Uterus (tissue), 3 donors: ENCODE measurements at regions not wholly inside any gene's neighbourhood (a gene's known extent, or its start where the extent isn't known, plus 50 kb on each side); places are given as distances from the start of the nearest gene placed in this dataset.

ENCODE experiments used
- DNase-seq, 2 donors: peaks; one replicate each; pipeline ENCODE4 v3.0.0-alpha.2; 2019 to 2020
- H3K27ac ChIP-seq, 2 donors: fragments of 200-600 bp; sonication (generic); 1 replicate in 1 of 2; 2 replicates in 1 of 2; pipeline ENCODE4 v1.5.1; 2016 to 2018
- H3K27me3 ChIP-seq, 2 donors: fragments of 200-600 bp; sonication (generic); one replicate each; pipeline ENCODE4 v1.5.1; 2018 to 2019; ENCODE audit warnings: control low read depth in 1 of 2
- H3K36me3 ChIP-seq, 2 donors: fragments of 200-600 bp; sonication (generic); one replicate each; pipeline ENCODE4 v1.5.1; 2019; ENCODE audit warnings: control low read depth in 1 of 2
- H3K4me1 ChIP-seq, 2 donors: fragments of 200-600 bp; sonication (generic); one replicate each; pipeline ENCODE4 v1.5.1; 2018 to 2019; ENCODE audit warnings: control low read depth in 1 of 2
- H3K4me3 ChIP-seq, 2 donors: fragments of 200-600 bp; sonication (generic); 1 replicate in 1 of 2; 2 replicates in 1 of 2; pipeline ENCODE4 v1.5.1; 2018 to 2019; ENCODE audit warnings: mild to moderate bottlenecking in 1 of 2
- H3K9me3 ChIP-seq, 2 donors: fragments of 200-600 bp; sonication (generic); one replicate each; pipeline ENCODE4 v1.5.1; 2019; ENCODE audit warnings: control low read depth in 1 of 2
- CTCF ChIP-seq, 4 experiments: fragments of 200-600 bp in 2 of 4; fragments of 450-650 bp in 2 of 4; sonication (generic) in 2 of 4; IDR thresholded peaks; one replicate each; pipeline ENCODE4 v1.5.1; 2016 to 2019; ENCODE audit warnings: antibody characterized with exemption in 4 of 4, mild to moderate bottlenecking in 2 of 4, moderate library complexity in 1 of 4
- POLR2A ChIP-seq, 2 donors: fragments of 450-650 bp; IDR thresholded peaks; one replicate each; pipeline ENCODE4 v1.6.1; 2016; ENCODE audit warnings: antibody characterized with exemption in 2 of 2, mild to moderate bottlenecking in 1 of 2, moderate library complexity in 1 of 2
- intact Hi-C: fragments of 100-400 bp; cut with DNase I; formaldehyde crosslinking; loops from one replicate; pipeline ENCODE4 v1.15.1; 2023; ENCODE audit warnings: low total_unique reads
- donor health status: DM: yes; HTN: yes; CAD: no.

- intact Hi-C loops, result no loop called here
- Histone ChIP-seq H3K4me1 (no peaks in the 10 kb centered on the region), H3K4me3 (no peak overlapping the region)
These were observed 78.5 kb upstream of the DDIT4L start for GRCh38 chr4:100268789-100269188.

DNA sequence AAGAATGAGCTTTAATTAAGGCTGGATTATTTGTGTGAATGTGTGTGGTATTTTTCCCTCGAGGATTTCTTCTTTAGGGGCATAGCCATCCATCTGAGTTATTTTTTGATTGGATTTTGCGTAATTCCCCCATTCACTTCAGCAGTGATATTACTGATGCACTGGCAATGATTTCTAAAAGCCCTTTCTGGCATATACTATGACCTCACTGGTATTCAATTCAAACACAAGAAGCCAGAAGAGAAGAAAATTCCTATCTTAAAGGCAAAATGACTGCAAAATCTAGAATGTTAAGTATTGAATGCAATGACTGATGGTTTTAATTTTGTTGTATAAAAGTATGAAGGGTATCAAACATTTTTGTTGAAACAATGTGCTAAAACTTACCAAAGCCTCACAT, 71.1 kb upstream of the DDIT4L start:
- TF ChIP-seq POLR2A (IDR thresholded peaks at IDR 0.05) (no peak), CTCF (IDR thresholded peaks at IDR 0.05) (no peak)
- intact Hi-C loops, result no loop called here
- no peak overlapping the region for H3K27ac ChIP-seq
- H3K9me3 ChIP-seq, result no peaks in the 10 kb centered on the region
- no peaks in the 10 kb centered on the region for H3K4me1 ChIP-seq
- DNase-seq, result no peak
- H3K36me3 ChIP-seq, result no peaks in the 10 kb centered on the region
- no peak overlapping the region for H3K4me3 ChIP-seq
- H3K27me3 ChIP-seq, result no peaks in the 10 kb centered on the region

More at GRCh38 chr4:100268789-100269188, 78.5 kb upstream of the DDIT4L start:
- TF ChIP-seq POLR2A (IDR thresholded peaks at IDR 0.05) (no peak), CTCF (IDR thresholded peaks at IDR 0.05) (no peak)
- DNase-seq, result no peak
- Histone ChIP-seq H3K36me3 (no peaks in the 10 kb centered on the region), H3K9me3 (no peaks in the 10 kb centered on the region), H3K27ac (no peak overlapping the region), H3K27me3 (no peaks in the 10 kb centered on the region)

- intact Hi-C loops, result no loop called here
- H3K4me3 ChIP-seq, result no peak overlapping the region
These were observed 68.4 kb upstream of the DDIT4L start for GRCh38 chr4:100258675-100259074.

GRCh38 chr4:100257567-100257966, 67.3 kb upstream of the DDIT4L start:
- H3K4me1 ChIP-seq, result no peaks in the 10 kb centered on the region
- intact Hi-C loops, result no loop called here
- H3K4me3 ChIP-seq, result no peak overlapping the region
- DNase-seq, result no peak
- H3K36me3 ChIP-seq, result no peaks in the 10 kb centered on the region
- no peaks in the 10 kb centered on the region for H3K27me3 ChIP-seq
- H3K9me3 ChIP-seq, result no peaks in the 10 kb centered on the region
- no peak overlapping the region for H3K27ac ChIP-seq
- TF ChIP-seq POLR2A (IDR thresholded peaks at IDR 0.05) (no peak), CTCF (IDR thresholded peaks at IDR 0.05) (no peak)

More at GRCh38 chr4:100258675-100259074, 68.4 kb upstream of the DDIT4L start:
- no peak for DNase-seq
- H3K36me3 ChIP-seq, result no peaks in the 10 kb centered on the region
- no peaks in the 10 kb centered on the region for H3K9me3 ChIP-seq
- no peaks in the 10 kb centered on the region for H3K4me1 ChIP-seq
- no peak overlapping the region for H3K27ac ChIP-seq
- TF ChIP-seq CTCF (IDR thresholded peaks at IDR 0.05) (no peak), POLR2A (IDR thresholded peaks at IDR 0.05) (no peak)
- H3K27me3 ChIP-seq, result no peaks in the 10 kb centered on the region

- intact Hi-C loops, result no loop called here
- no peak for DNase-seq
- no peak overlapping the region for H3K4me3 ChIP-seq
- H3K9me3 ChIP-seq, result no peaks in the 10 kb centered on the region
- H3K27ac ChIP-seq, result no peak overlapping the region
- no peaks in the 10 kb centered on the region for H3K4me1 ChIP-seq
- TF ChIP-seq CTCF (IDR thresholded peaks at IDR 0.05) (no peak), POLR2A (IDR thresholded peaks at IDR 0.05) (no peak)
- H3K27me3 ChIP-seq, result no peaks in the 10 kb centered on the region
- no peaks in the 10 kb centered on the region for H3K36me3 ChIP-seq
These were observed 64.0 kb upstream of the DDIT4L start for GRCh38 chr4:100254237-100254636.
